GM19023 (cell line): ENCODE measurements at regions not wholly inside any gene's neighbourhood (a gene's known extent, or its start where the extent isn't known, plus 50 kb on each side); places are given as distances from the start of the nearest gene placed in this dataset.

Experiments used
- ATAC-seq: cut with Tn5 transposase; IDR thresholded peaks from one replicate; pipeline ENCODE4 v1.9.1; 2021; ENCODE audit warnings: mild to moderate bottlenecking, moderate library complexity; ENCODE audit not compliant: unreplicated experiment

- ATAC-seq, result no peak
Observed at GRCh38 chr4:108529102-108529501, 91.3 kb upstream of the RPL34 start.

DNA sequence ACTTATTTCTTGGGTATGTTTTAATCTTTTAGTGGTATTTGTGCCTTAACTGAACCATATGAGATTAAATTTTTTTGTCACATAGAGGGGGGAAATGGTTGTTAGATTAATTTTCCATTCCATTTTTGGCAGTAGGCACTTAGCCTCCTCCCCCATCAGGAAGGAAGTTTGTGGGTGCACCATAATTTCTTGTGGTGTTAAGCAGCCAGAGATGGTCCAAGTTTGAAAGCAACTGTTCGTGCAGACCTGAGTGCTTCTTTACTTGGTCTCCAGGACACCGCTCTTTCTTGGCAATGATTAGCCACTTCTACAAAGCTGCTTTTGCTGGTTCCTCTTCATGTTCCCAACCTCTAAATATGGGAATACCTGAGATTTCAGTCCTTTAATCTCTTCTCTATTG is 92.7 kb upstream of the RPL34 start:
- ATAC-seq, result no peak

DNA sequence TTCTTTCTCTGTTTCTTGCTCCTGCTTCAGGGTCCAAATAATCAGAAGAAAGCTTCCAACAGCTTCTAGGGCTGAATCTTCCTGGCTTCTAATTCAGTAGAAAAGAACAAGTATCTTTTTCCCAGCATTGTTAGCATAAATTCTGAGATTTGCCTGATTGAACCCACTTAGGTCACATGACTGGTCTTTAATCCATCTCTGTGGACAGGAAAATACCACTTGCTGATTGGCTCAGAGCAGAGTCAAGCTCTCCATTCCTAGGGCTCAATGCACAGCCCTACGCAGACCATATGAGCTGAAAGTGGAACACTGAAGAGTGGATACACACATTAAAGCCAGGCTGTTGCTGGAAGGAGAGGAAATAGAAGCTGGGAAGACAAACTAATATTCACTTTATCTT is 99.6 kb upstream of the RPL34 start:
- ATAC-seq, result no peak

DNA sequence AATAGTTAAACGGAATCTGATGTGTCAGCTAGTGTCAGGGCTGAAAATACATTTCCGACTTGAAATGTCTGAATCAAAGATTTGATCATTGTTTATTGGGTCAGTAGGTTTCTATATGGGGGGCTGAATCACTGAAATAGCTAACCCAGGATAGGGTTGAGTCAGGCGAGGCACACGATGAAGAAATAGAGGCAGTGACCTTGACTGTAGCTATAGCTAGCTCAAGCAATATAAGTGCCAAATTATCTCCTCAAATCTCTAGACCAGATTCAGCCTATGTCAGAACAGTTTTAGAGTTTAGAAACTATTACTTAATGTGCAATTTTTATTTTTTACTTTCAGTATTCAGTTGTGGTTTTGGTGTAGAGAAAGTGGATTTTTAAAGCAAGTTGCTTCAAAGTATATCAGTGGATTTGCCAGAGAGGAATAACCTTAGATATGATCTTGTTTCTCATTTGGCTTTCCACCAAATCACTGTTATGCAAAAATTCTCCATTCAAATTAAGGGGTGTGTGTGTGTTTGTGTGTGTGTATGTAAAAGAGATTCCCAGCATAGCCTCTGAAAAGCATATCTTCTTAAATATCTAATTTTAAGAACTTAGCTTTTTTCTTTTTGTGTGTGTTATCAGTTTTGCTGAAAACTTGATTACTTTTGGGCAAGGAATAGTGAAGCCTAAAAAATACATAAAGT is 100.3 kb upstream of the RPL34 start:
- ATAC-seq, result no peak

DNA sequence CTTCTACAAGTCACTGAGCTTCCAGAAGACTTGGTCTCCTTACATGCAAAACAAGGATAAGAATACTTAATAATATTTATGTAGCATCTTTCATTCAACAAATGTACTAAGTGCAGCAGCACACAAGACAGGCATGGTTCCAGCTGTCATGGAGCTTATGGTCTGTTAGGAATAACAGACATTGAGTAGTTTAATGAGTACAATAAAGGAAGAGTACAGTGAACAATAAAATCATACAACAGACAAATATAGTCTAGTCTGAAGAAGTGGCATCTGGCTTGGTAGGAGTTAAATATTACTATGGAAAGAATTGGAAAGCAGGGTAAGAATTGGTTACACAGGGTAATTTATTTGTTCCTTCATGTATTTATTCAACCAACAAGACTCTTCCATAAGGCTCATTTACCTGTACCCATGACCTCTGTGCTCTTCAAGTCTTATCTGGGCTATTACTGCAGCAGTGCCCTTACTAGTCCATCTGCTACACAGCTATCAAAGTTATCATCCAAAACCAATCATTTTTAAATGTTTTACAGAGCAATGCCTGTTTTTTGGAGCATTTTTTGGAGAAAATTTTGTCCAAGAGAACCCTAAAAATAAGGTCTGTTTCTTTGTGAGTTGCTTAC is 101.1 kb upstream of the RPL34 start:
- no peak for ATAC-seq

DNA sequence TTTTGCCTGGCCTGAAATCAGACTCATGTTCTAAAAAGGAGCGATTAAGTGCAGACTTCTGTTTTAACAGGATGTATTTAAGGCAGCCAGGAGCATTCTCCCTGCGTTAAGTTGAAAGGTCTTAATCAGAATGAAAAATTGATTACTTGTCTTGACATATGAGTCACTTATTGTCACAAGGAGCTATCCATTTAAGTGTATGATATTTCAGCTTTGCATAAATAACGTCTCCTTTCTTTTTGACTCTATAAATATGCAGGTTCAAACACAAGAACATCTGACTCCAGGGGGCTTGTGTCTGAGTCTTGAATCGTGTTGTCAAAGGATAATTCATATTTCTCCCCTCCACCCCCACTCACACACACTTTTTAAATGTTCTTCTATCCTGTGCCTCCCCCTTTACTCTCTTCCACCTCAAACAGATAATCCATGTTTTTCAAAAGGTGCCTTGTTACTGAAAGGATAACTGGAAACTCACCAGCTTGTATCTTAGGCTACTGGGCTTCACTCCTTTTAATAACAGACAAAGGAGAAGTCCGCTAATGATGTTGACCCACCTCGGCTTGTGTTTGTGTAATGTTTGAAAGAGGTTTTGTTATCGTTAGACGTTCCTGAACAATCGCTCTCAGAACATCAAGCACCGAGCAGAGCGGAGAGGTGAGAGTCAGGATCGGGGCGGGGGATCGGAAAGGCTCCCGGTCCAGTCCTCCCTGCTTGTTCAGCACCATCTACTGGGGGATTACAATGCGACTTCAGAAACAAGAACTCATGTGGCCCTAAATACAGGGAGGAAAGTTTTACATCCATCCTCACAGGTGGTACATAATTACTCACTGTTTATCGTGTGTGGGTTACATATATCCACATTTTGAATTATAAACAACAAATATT is 107.5 kb upstream of the RPL34 start:
- no peak for ATAC-seq

DNA sequence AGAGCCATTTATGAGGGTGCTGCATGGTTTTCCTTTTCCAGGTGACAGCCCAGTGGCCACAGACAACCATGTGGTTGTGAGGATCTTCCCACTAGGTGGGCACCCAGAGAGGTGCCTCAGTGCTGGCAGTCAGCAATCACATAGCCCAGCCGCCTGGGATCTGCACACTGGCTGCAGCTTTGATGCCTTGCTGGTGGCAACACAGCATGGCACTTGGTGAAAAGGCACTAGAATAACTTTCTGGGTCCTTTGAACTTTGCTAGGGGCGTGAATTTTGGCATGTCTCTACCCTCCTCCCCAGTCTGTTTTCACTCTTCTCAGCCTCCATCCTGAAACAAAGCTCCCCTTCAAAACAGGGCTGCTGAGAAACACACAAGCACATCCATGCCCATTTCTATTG is 108.8 kb upstream of the RPL34 start:
- no peak for ATAC-seq

DNA sequence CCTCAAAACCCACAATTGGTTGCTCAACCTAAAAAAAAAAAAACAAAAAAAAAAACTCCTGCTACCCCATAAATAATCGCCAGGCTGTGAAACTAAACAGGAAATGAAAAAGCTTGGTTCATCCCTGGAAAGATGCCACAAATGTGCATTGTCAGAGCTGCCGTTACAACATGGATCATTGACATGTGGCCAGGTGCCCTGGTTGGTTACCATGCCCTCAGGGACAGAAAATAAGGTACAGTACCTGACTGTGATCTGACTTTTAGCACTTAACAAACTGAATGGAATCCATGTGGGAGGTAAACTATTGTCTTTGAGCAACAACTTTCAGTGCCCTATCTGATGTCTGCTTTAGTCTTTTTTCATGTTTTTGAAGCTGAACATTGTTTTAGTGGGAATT is 118.0 kb upstream of the RPL34 start:
- ATAC-seq, result no peak

- ATAC-seq, result no peak
Observed at GRCh38 chr4:108498925-108499324, 121.5 kb upstream of the RPL34 start.

- no peak for ATAC-seq
Observed at GRCh38 chr4:108493596-108493931, 126.8 kb upstream of the RPL34 start.

DNA sequence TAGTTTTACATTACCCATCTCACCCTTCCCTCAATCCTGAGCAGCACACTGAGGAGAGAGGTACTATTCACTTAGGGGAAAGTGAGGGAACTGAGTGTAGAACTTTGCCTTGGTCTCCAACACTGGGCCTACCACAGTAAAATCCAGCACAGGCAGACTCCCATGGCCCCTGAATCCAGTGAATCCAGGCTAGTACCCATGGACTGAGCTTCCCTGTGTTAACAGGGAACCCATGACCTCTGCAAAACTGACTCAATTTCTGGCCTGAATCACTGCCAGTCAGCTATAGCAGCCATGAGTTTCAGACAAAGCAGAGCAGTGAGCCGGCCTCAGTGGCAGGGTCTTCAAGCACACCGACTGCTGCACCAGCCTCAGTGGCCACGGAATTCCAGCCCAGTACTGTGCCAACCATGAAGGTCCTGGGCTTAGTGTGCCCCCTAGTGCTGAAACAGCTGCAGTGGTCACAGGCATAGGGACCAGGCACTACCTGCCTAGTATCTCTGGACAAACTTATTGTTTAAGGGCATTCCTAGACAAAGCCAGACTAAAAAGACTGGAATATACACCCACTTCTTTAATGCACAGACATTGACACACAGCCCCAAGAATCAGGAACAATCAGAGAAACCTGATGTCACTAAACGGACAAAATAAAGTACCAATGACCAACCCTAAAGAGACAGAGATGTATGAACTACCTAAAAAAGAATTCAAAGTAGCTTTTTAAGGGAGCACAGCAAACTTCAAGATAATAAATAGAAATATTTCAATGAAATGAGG is 127.4 kb upstream of the RPL34 start:
- peak; percentile 58 for ATAC-seq

DNA sequence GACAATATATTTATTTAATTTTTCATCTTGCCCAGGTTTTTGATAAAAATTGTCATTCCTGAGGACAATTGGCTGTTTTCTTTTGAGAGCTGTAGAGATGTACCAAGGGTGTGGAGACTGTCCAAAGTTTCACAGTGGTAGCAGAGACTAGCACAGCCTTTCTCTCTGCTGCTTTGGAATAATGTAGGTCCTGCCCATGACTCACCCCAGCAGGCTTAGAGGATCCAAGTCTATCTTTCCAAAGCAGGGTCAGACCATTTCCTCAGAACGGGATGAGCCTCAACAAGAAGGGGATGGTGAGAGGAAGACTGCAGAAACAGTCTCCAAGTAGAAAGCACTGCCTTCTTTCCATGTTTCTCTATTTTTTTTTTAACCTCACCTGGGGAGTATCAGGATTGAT is 131.5 kb upstream of the RPL34 start:
- ATAC-seq, result no peak

- no peak for ATAC-seq
Observed at GRCh38 chr4:108486046-108486445, 134.3 kb upstream of the RPL34 start.

DNA sequence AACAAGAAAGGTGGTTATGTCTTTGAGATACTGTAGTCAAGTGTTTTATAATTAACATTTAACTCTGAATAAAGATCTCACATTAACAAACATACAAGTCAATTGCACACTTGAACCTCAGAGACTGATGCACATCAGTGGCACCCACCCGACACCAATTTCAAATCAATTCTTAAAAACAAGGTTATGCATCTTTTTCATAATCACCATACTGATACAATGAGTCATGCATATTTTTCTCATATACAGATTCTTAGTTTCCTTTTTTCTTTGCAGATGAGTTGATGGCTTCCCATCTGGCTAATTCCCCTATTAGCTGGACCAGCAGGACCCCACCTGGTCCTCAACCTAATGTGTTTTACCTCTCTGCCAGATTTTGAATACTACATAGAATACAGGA is 136.2 kb upstream of the RPL34 start:
- no peak for ATAC-seq

DNA sequence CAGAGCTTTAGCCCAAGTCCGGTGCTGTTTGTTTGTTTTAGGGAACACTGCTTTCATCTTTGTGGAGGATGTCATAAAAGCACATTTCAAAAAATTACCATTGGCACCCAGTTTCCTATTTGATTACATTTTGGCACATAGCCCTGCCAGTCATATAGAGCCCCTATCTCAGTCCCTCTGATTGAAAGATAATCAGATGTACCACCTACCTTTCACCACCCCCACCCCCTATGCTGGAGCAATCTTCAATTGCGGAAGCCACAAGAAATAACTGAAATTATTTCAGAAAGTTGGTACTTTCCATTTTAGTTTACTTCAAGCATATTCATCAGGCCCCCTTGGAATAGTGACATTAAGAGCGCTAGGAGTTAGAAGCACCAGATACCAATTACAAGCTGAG is 136.7 kb upstream of the RPL34 start:
- ATAC-seq, result no peak

- ATAC-seq, result no peak
Observed at GRCh38 chr4:108483079-108483478, 137.3 kb upstream of the RPL34 start.

DNA sequence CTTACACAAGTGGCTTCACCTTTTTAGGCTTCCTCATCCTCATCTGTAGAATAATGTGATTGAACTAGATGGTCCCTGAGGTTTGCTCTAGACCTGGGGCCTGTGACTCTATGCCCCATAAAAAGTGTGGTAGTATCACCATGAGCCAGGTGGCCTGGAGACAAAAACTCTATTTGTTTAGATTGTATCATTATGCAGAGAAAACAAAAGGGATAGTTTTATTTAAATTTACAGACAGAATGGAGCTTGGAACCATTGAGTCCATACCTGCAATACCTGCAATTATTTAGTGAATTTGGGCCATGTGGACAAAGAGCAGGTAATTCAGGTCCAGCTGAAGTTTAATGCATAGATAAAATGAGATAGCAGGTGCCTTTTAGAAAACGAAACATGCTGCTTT is 139.5 kb upstream of the RPL34 start:
- ATAC-seq, result no peak

GRCh38 chr4:108477527-108478108 is 142.8 kb upstream of the RPL34 start:
- ATAC-seq, result no peak

DNA sequence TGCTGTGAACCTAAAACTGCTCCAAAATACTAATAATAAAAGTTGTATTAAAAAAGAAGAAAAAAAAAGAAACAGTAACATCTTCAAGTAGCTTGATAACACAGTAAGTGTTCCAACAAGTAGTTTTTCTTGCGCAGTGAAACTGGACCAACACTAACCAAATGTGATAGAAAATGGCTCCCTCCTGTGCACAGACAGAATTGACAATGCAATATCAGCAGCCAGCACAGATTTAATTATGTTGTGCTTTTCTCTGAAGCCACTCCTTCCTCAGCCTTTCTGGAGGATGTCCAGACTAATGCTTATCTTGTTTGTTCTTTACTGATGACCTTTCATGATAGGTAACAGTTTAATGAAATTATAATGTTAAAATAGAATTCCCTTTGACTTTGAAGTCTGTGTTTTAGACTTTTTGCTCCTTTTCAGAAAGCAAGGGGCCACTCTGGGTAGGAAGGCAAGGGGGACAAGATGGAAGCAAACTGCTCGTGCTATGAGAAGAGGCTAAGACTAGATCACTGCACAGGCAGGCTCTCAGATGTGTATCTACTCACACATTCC is 147.1 kb upstream of the RPL34 start:
- ATAC-seq, result no peak
